ENCODE measurements at regions not wholly inside any gene's neighbourhood (a gene's known extent, or its start where the extent isn't known, plus 50 kb on each side); places are given as distances from the start of the nearest gene placed in this dataset.

- Histone ChIP-seq H3K4me1 (ENCODE audit: control insufficient read depth in 4 of 4, insufficient read depth in 4 of 4, low read length in 3 of 4) (no peaks in the 10 kb centered on the region), H3K9ac (ENCODE audit: low read depth in 1 of 2, low read length in 2 of 2) (no peak overlapping the region), H3K9me3 (ENCODE audit: control insufficient read depth in 4 of 4, low read length in 3 of 4) (no peaks in the 10 kb centered on the region), H3K27me3 (ENCODE audit: control insufficient read depth in 4 of 4, insufficient read depth in 4 of 4, low read length in 3 of 4) (no peaks in the 10 kb centered on the region), H3K27ac (ENCODE audit: low read depth in 1 of 2, low read length in 2 of 2) (no peak overlapping the region), H3K4me3 (ENCODE audit: low read depth in 1 of 3, low read length in 3 of 3) (no peak overlapping the region), H3K36me3 (ENCODE audit: control insufficient read depth in 4 of 4, insufficient read depth in 3 of 4, low read depth in 1 of 4, low read length in 3 of 4) (no peaks in the 10 kb centered on the region)
- TF ChIP-seq GABPA (IDR thresholded peaks at IDR 0.05 in 1 of 2, conservative IDR thresholded peaks at IDR 0.05 in 1 of 2), result no peak
- no peak for TF ChIP-seq TAF1 (conservative IDR thresholded peaks at IDR 0.05)
- no peak for TF ChIP-seq YY1 (IDR thresholded peaks at IDR 0.05)
- TF ChIP-seq RAD21 (IDR thresholded peaks at IDR 0.05), result no peak
- no peak for TF ChIP-seq CTCF (IDR thresholded peaks at IDR 0.05; ENCODE audit: low read depth, low read length, missing input control)
- TF ChIP-seq JUND (IDR thresholded peaks at IDR 0.05), result no peak
- no peak for TF ChIP-seq REST (IDR thresholded peaks at IDR 0.05)
- TF ChIP-seq HNF4G (IDR thresholded peaks at IDR 0.05), result no peak
- TF ChIP-seq NR2F2 (IDR thresholded peaks at IDR 0.05), result no peak
- no peak for TF ChIP-seq ZBTB33 (IDR thresholded peaks at IDR 0.05)
- no peak for TF ChIP-seq EGR1 (IDR thresholded peaks at IDR 0.05; ENCODE audit: low read depth in 2 of 2)
- TF ChIP-seq RXRA (IDR thresholded peaks at IDR 0.05), result no peak
- no peak for TF ChIP-seq FOXA2 (IDR thresholded peaks at IDR 0.05)
- no peak for TF ChIP-seq SP1 (IDR thresholded peaks at IDR 0.05)
- no peak for TF ChIP-seq HNF4A (conservative IDR thresholded peaks at IDR 0.05)
- no peak for TF ChIP-seq ATF3 (IDR thresholded peaks at IDR 0.05)
- no peak for TF ChIP-seq MAX (IDR thresholded peaks at IDR 0.05)
- no peak for TF ChIP-seq FOXA1 (IDR thresholded peaks at IDR 0.05)
- DNase-seq (ENCODE audit: low spot score), result no peak
- 68% methylated on average over 3 of the region's 3 CpGs for WGBS
These were observed 100.3 kb downstream of the KIF4B start for GRCh38 chr5:155113888-155114287.

Data from liver (tissue), 8 donors.